ENCODE measurements at regions not wholly inside any gene's neighbourhood (a gene's known extent, or its start where the extent isn't known, plus 50 kb on each side); places are given as distances from the start of the nearest gene placed in this dataset.

DNA sequence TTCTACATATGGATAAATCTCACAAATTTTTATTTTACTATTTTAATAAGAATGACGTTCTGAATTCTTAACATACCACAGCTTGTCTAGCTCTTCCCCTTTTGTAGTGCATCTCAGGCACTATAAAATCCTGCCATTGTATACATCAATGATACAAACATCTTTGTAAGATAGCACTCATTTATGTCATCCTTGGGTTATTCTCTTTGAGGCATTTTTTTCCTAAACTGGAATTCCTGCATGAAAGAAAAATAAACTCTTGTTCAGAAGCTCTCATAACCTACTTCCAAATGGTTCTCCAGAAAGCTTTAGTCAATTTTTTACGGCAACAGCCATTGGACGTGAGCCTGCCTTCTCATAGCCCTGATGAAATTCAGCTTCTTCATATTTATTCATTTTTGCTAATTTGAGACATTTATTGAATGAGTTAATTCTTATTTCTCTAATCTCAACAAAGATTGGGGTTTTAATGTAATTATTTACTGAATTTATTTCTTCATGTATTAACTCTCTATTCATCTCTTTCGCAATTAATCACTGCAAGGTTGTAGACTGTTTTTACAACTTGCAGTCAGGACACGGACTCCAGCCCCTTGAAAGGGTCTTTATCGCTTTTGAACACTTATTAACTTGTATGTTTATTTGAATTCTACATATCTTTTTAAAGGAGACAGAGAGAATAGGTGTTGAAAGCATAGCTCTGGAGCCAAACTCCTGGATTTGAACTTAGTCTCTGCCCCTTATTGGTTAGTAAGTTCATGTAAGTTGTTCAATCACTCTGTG is 57.6 kb upstream of the PARD3B start:
- ATAC-seq, result no peak

DNA sequence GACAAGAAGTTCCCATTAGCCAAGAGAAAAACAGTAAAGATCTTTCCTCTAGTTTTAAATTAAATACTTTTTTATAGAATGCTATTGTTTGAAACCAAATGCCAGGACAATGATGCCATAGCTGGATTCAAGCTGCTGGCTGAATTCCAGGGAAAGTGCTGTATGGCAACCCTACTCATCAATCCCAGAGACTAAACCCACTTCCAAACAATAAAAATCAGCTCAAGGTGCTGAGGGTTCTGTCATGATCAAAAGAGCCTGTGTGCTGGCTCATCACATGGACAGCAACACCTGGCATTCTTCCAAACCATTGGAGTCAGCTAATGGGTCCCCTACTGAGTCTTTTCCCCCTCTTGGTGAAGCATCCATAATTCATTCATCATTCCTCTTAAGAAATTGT is 53.7 kb upstream of the PARD3B start:
- no peak for ATAC-seq

DNA sequence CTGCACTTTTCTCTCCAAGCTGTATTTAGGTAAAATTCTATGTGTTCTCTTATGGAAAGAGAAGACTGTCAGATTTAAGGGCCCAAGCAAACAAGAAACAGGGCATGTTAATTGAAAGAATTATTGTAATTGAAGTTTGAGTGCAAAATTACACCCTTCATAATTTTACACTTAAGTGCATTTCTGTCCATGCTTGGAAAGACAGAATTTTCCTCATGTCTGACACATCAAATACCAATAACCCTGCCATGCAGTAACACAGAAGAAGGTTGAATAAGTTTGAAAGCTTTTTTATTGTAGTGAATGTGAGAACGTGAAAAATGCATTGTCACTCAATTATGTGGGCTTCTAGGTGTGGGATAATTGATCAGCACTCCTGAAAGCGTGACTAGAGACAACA is 52.9 kb upstream of the PARD3B start:
- ATAC-seq, result no peak

DNA sequence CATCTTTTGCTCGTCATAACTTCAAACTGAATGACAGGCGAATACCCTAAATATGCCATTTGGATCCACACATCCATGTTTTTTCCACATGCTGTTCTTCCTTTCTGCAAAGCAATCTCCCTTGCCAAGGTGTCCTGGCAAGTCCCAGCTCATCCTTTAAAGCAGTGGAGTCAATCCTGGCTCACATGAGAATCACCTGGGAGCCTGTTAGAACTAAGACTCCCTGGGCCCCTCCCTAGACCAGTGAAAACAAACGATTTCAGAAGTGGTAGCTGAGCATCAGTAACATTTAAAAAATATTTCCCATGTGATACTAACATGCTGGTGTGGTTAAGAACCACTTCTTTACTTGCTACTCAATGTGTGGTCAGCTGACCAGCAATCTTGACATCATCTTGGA is 50.6 kb upstream of the PARD3B start:
- peak; percentile 38 for ATAC-seq

DNA sequence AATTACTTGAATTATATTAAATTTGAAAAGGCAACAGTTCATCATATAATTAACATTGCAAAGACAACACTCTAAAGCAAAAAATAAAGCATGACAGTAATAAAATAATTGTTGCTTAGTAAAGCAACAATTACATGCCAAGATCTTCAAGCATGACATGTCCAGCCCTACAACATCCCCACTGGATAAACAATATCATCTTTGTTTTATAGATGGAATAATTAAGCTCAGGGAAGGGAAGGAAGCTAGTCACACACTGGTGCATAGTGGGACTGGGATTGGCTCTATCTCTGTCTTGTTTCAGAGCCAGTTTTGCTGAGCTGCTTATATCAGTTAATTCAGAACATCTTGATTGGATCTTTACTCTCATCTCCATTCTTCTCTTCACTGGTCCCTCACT is 49.9 kb upstream of the PARD3B start:
- no peak for ATAC-seq
